OCI-LY7 (cell line): ENCODE measurements at regions not wholly inside any gene's neighbourhood (a gene's known extent, or its start where the extent isn't known, plus 50 kb on each side); places are given as distances from the start of the nearest gene placed in this dataset.
"Not testable (repeated sequence)": the region's sequence is repeated elsewhere in the genome, so short reads cannot be mapped to it uniquely, and the experiment has no call there.

Experiments
- BruUV-seq: library from RNA; stranded (reverse); fragments of 400-500 nt; replicated peaks from 2 replicates; lab custom pipeline; 2021; lab: Mats Ljungman, UMichigan
- CTCF ChIA-PET: fragments of 300-600 bp; sonication (Branson Sonifier 250); formaldehyde crosslinking; loops from one replicate; lab custom pipeline; 2022; ENCODE audit warnings: antibody characterized with exemption; ENCODE audit not compliant: unreplicated experiment; lab: Charles Lee
- POLR2A ChIA-PET: fragments of 300-600 bp; sonication (Branson Sonifier 250); formaldehyde crosslinking; loops from one replicate; lab custom pipeline; 2022; ENCODE audit warnings: antibody characterized with exemption; lab: Charles Lee
- DNase-seq: peaks from one replicate; pipeline ENCODE4 v3.0.0-alpha.2; 2015; ENCODE audit warnings: low spot score
- H2AFZ ChIP-seq: fragments of 200-600 bp; sonication (generic), shearing (Covaris generic); 2 replicates; pipeline ENCODE4 v1.6.1; 2014; ENCODE audit warnings: mild to moderate bottlenecking, antibody characterized with exemption, low read length, moderate library complexity
- H3K27ac ChIP-seq: fragments of 200-600 bp; sonication (generic); 2 replicates; pipeline ENCODE4 v1.5.1; 2014; ENCODE audit warnings: mixed run types, low read depth, mild to moderate bottlenecking, moderate library complexity, low read length, inconsistent platforms; ENCODE audit not compliant: poor library complexity, severe bottlenecking
- H3K36me3 ChIP-seq: fragments of 200-600 bp; sonication (generic); 2 replicates; pipeline ENCODE4 v1.6.1; 2014; ENCODE audit warnings: mild to moderate bottlenecking, antibody characterized with exemption, low read length, moderate library complexity, mixed read lengths; ENCODE audit not compliant: insufficient read depth
- H3K4me1 ChIP-seq: fragments of 200-600 bp; sonication (generic); 2 replicates; pipeline ENCODE4 v1.5.1; 2014; ENCODE audit warnings: mild to moderate bottlenecking, low read length; ENCODE audit not compliant: insufficient read depth, poor library complexity, severe bottlenecking
- H3K4me2 ChIP-seq: fragments of 200-600 bp; sonication (generic); 2 replicates; pipeline ENCODE4 v1.6.1; 2014; ENCODE audit warnings: mild to moderate bottlenecking, low read length
- H3K4me3 ChIP-seq: fragments of 200-600 bp; sonication (generic); 2 replicates; pipeline ENCODE4 v1.5.1; 2014; ENCODE audit warnings: mild to moderate bottlenecking, low read depth, low read length; ENCODE audit not compliant: poor library complexity, severe bottlenecking
- H3K79me2 ChIP-seq: fragments of 200-600 bp; sonication (generic); 2 replicates; pipeline ENCODE4 v1.6.1; 2016; ENCODE audit warnings: low read depth, mild to moderate bottlenecking, low read length, moderate library complexity, mixed read lengths; ENCODE audit not compliant: insufficient read depth
- H3K9me2 ChIP-seq: fragments of 200-600 bp; sonication (generic); 2 replicates; pipeline ENCODE4 v1.6.1; 2016; ENCODE audit warnings: mild to moderate bottlenecking, low read length, mixed read lengths; ENCODE audit not compliant: insufficient read depth
- H3K9me3 ChIP-seq: fragments of 200-600 bp; sonication (generic); 2 replicates; pipeline ENCODE4 v1.6.1; 2014; ENCODE audit warnings: mild to moderate bottlenecking, mixed run types, low read length, mixed read lengths
- H4K20me1 ChIP-seq: fragments of 200-600 bp; sonication (generic); 2 replicates; pipeline ENCODE4 v1.6.1; 2014; ENCODE audit warnings: mild to moderate bottlenecking, antibody characterized with exemption, low read length, moderate library complexity, mixed read lengths; ENCODE audit not compliant: insufficient read depth
- EZH2phosphoT487 ChIP-seq: fragments of 200-600 bp; sonication (generic); IDR thresholded peaks from 2 replicates; pipeline ENCODE4 v1.6.1; 2018; ENCODE audit warnings: low read depth, borderline replicate concordance, mild to moderate bottlenecking, mixed run types, antibody characterized with exemption, low read length, moderate library complexity, mixed read lengths
- intact Hi-C: fragments of 100-400 bp; cut with micrococcal nuclease; formaldehyde crosslinking; loops from one replicate; pipeline ENCODE4 v1.10.0; 2022; ENCODE audit not compliant: unreplicated experiment
- TF ChIP-seq, protein P1 (sequence below): fragments of 200-600 bp; sonication (generic); conservative IDR thresholded peaks from 2 replicates; pipeline ENCODE4 v1.5.1; 2014; ENCODE audit warnings: mild to moderate bottlenecking, antibody characterized with exemption, low read length, moderate library complexity, mixed read lengths

DNA sequence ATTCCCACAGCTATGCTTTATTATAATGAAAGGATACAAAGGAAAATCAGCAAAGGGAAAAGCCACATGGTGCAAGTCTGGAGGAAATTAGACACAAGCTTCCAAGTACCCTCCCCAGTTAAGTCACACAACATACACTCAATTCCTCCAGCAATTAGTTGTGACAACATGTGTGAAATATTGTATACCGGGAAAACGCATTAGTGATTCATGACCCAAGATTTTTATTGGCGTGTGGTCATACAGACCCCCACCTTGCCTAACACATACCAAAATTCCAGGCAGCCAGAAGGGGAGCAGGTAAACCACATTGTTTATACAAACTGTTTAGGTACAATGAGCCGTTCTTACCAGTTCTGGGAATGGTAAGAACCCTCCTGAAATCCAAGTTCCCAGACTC lies 160.6 kb downstream of the CYB561 start:
- no TSS peak for BruUV-seq
- Histone ChIP-seq H3K9me3 (peaks cover 4% of the 10 kb centered on the region; the same call in 1 of the 2 replicates), H3K4me3 (no peak overlapping the region), H3K79me2 (no peaks in the 10 kb centered on the region), H4K20me1 (no peaks in the 10 kb centered on the region), H3K4me1 (no peaks in the 10 kb centered on the region), H3K27ac (no peak overlapping the region), H2AFZ (no peak overlapping the region), H3K36me3 (no peaks in the 10 kb centered on the region), H3K9me2 (no peaks in the 10 kb centered on the region), H3K4me2 (no peak overlapping the region)
- no peak for DNase-seq
- no peak for TF ChIP-seq EZH2phosphoT487
- TF ChIP-seq, protein P1, sequence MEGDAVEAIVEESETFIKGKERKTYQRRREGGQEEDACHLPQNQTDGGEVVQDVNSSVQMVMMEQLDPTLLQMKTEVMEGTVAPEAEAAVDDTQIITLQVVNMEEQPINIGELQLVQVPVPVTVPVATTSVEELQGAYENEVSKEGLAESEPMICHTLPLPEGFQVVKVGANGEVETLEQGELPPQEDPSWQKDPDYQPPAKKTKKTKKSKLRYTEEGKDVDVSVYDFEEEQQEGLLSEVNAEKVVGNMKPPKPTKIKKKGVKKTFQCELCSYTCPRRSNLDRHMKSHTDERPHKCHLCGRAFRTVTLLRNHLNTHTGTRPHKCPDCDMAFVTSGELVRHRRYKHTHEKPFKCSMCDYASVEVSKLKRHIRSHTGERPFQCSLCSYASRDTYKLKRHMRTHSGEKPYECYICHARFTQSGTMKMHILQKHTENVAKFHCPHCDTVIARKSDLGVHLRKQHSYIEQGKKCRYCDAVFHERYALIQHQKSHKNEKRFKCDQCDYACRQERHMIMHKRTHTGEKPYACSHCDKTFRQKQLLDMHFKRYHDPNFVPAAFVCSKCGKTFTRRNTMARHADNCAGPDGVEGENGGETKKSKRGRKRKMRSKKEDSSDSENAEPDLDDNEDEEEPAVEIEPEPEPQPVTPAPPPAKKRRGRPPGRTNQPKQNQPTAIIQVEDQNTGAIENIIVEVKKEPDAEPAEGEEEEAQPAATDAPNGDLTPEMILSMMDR, result no peak
- ChIA-PET CTCF (no interaction called here), POLR2A (no interaction called here)
- intact Hi-C loops, result no loop called here

DNA sequence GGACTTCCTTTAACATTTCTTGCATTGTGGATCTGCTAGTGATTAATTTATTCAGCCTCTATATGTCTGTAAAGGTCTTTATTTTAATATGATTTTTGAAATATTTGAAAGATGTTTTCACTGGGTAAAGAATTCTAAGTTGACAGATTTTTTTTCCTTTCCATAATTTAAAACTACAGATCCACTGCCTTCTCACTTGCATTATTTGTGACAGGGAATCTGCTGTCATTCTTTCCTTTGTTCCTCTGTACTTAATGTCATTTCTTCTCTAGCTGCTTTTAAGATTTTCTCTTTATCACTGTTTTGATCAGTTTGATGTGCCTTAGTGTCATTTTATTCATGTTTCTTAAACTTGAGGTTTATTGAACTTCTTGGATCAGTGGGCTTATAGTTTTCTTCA lies 159.9 kb downstream of the CYB561 start:
- H2AFZ ChIP-seq, result no peak overlapping the region
- H3K9me2 ChIP-seq, result no peaks in the 10 kb centered on the region
- intact Hi-C loops, result no loop called here
- BruUV-seq, result no TSS peak
- CTCF ChIA-PET, result no interaction called here
- POLR2A ChIA-PET, result no interaction called here
- peaks cover 4% of the 10 kb centered on the region; the same call in 1 of the 2 replicates for H3K9me3 ChIP-seq
- TF ChIP-seq, protein P1, result no peak
- no peak for TF ChIP-seq EZH2phosphoT487
- H3K4me2 ChIP-seq, result no peak overlapping the region
- no peak for DNase-seq
- no peaks in the 10 kb centered on the region for H3K79me2 ChIP-seq
- no peak overlapping the region for H3K4me3 ChIP-seq
- no peaks in the 10 kb centered on the region for H3K36me3 ChIP-seq
- H4K20me1 ChIP-seq, result no peaks in the 10 kb centered on the region
- no peak overlapping the region for H3K27ac ChIP-seq
- H3K4me1 ChIP-seq, result no peaks in the 10 kb centered on the region

DNA sequence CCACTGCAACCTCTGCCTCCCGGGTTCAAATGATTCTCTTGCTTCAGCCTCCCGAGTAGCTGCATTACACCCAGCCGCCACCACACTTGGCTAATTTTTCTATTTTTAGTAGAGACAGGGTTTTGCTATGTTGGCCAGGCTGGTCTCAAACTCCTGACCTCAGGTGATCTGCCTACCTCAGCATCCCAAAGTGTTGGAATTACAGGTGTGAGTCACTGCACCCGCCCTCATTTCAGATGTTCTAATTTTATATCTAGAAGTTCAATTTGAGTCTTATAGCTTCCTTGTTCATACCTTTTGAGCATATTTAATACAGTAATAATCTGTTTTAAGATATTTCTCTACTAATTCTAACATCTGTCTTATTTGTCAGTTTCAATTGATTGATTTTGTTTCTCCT lies 159.1 kb downstream of the CYB561 start:
- H3K9me3 ChIP-seq, H3K4me1 ChIP-seq, H2AFZ ChIP-seq, H3K4me2 ChIP-seq, H3K79me2 ChIP-seq, H3K36me3 ChIP-seq, H3K27ac ChIP-seq, H3K4me3 ChIP-seq, DNase-seq, CTCF ChIA-PET, POLR2A ChIA-PET, intact Hi-C loops, BruUV-seq, H4K20me1 ChIP-seq, H3K9me2 ChIP-seq: not testable (repeated sequence)
